ENCODE measurements at regions not wholly inside any gene's neighbourhood (a gene's known extent, or its start where the extent isn't known, plus 50 kb on each side); places are given as distances from the start of the nearest gene placed in this dataset.

GRCh38 chr6:148044261-148044751 is 298.3 kb upstream of the SASH1 start:
- H3K4me1 ChIP-seq (ENCODE audit: insufficient read depth, low read length) = no peaks in the 10 kb centered on the region
- H3K4me2 ChIP-seq (ENCODE audit: insufficient read depth, low read length) = no peak overlapping the region
- H3K27ac ChIP-seq (ENCODE audit: low read depth, low read length) = no peak overlapping the region
- TF ChIP-seq CTCF (IDR thresholded peaks at IDR 0.05; ENCODE audit: extremely low read depth, low read depth, low read length) = no peak
- H3K36me3 ChIP-seq (ENCODE audit: insufficient read depth, low read length) = no peaks in the 10 kb centered on the region
- no peaks in the 10 kb centered on the region for H3K79me2 ChIP-seq (ENCODE audit: insufficient read depth, low read length)
- no peak overlapping the region for H2AFZ ChIP-seq (ENCODE audit: low read length)
- no peaks in the 10 kb centered on the region for H4K20me1 ChIP-seq (ENCODE audit: insufficient read depth, low read length)
- H3K9me3 ChIP-seq (ENCODE audit: low read depth, low read length) = no peaks in the 10 kb centered on the region
- no peaks in the 10 kb centered on the region for H3K27me3 ChIP-seq (ENCODE audit: insufficient read depth, low read length)
- no peak for DNase-seq (ENCODE audit: insufficient read length, low spot score, missing footprints)
- H3K4me3 ChIP-seq (ENCODE audit: insufficient read depth, low read length) = no peak overlapping the region

GRCh38 chr6:148044921-148045320 is 297.7 kb upstream of the SASH1 start:
- H3K4me3 ChIP-seq (ENCODE audit: insufficient read depth, low read length) = no peak overlapping the region
- no peaks in the 10 kb centered on the region for H3K36me3 ChIP-seq (ENCODE audit: insufficient read depth, low read length)
- no peak overlapping the region for H2AFZ ChIP-seq (ENCODE audit: low read length)
- TF ChIP-seq CTCF (IDR thresholded peaks at IDR 0.05; ENCODE audit: extremely low read depth, low read depth, low read length) = no peak
- no peak overlapping the region for H3K27ac ChIP-seq (ENCODE audit: low read depth, low read length)
- no peak overlapping the region for H3K4me2 ChIP-seq (ENCODE audit: insufficient read depth, low read length)
- no peak for DNase-seq (ENCODE audit: insufficient read length, low spot score, missing footprints)
- no peaks in the 10 kb centered on the region for H3K79me2 ChIP-seq (ENCODE audit: insufficient read depth, low read length)
- no peaks in the 10 kb centered on the region for H3K27me3 ChIP-seq (ENCODE audit: insufficient read depth, low read length)
- H3K4me1 ChIP-seq (ENCODE audit: insufficient read depth, low read length) = no peaks in the 10 kb centered on the region
- no peaks in the 10 kb centered on the region for H4K20me1 ChIP-seq (ENCODE audit: insufficient read depth, low read length)
- H3K9me3 ChIP-seq (ENCODE audit: low read depth, low read length) = no peaks in the 10 kb centered on the region

GRCh38 chr6:148053209-148053608 is 289.4 kb upstream of the SASH1 start:
- H2AFZ ChIP-seq (ENCODE audit: low read length) = no peak overlapping the region
- H3K79me2 ChIP-seq (ENCODE audit: insufficient read depth, low read length) = no peaks in the 10 kb centered on the region

GRCh38 chr6:148053796-148054195 is 288.8 kb upstream of the SASH1 start:
- no peaks in the 10 kb centered on the region for H3K36me3 ChIP-seq (ENCODE audit: insufficient read depth, low read length)
- no peaks in the 10 kb centered on the region for H3K4me1 ChIP-seq (ENCODE audit: insufficient read depth, low read length)
- H4K20me1 ChIP-seq (ENCODE audit: insufficient read depth, low read length) = no peaks in the 10 kb centered on the region
- no peaks in the 10 kb centered on the region for H3K79me2 ChIP-seq (ENCODE audit: insufficient read depth, low read length)
- H3K4me2 ChIP-seq (ENCODE audit: insufficient read depth, low read length) = no peak overlapping the region
- no peaks in the 10 kb centered on the region for H3K27me3 ChIP-seq (ENCODE audit: insufficient read depth, low read length)
- H3K9me3 ChIP-seq (ENCODE audit: low read depth, low read length) = no peaks in the 10 kb centered on the region
- no peak overlapping the region for H2AFZ ChIP-seq (ENCODE audit: low read length)
- no peak overlapping the region for H3K4me3 ChIP-seq (ENCODE audit: insufficient read depth, low read length)
- TF ChIP-seq CTCF (IDR thresholded peaks at IDR 0.05; ENCODE audit: extremely low read depth, low read depth, low read length) = no peak
- H3K27ac ChIP-seq (ENCODE audit: low read depth, low read length) = no peak overlapping the region
- DNase-seq (ENCODE audit: insufficient read length, low spot score, missing footprints) = no peak

More at GRCh38 chr6:148053209-148053608, 289.4 kb upstream of the SASH1 start:
- Histone ChIP-seq H3K4me3 (ENCODE audit: insufficient read depth, low read length) (no peak overlapping the region), H3K4me1 (ENCODE audit: insufficient read depth, low read length) (no peaks in the 10 kb centered on the region), H3K27me3 (ENCODE audit: insufficient read depth, low read length) (no peaks in the 10 kb centered on the region), H3K27ac (ENCODE audit: low read depth, low read length) (no peak overlapping the region), H4K20me1 (ENCODE audit: insufficient read depth, low read length) (no peaks in the 10 kb centered on the region), H3K9me3 (ENCODE audit: low read depth, low read length) (no peaks in the 10 kb centered on the region), H3K36me3 (ENCODE audit: insufficient read depth, low read length) (no peaks in the 10 kb centered on the region), H3K4me2 (ENCODE audit: insufficient read depth, low read length) (no peak overlapping the region)
- DNase-seq (ENCODE audit: insufficient read length, low spot score, missing footprints) = no peak
- no peak for TF ChIP-seq CTCF (IDR thresholded peaks at IDR 0.05; ENCODE audit: extremely low read depth, low read depth, low read length)

All from osteoblast (primary cell).